Stimulated activated CD4-positive, alpha-beta T cell treated with anti-CD3 and anti-CD28 coated beads, Interleukin-4, amount 100 ng/mL, for 24 hours (primary cell): ENCODE measurements at regions not wholly inside any gene's neighbourhood (a gene's known extent, or its start where the extent isn't known, plus 50 kb on each side); places are given as distances from the start of the nearest gene placed in this dataset.
"Not testable (repeated sequence)": the region's sequence is repeated elsewhere in the genome, so short reads cannot be mapped to it uniquely, and the experiment has no call there.

ENCODE experiments used
- DNase-seq: peaks from one replicate; pipeline ENCODE4 v3.0.0-alpha.2; 2020

DNA sequence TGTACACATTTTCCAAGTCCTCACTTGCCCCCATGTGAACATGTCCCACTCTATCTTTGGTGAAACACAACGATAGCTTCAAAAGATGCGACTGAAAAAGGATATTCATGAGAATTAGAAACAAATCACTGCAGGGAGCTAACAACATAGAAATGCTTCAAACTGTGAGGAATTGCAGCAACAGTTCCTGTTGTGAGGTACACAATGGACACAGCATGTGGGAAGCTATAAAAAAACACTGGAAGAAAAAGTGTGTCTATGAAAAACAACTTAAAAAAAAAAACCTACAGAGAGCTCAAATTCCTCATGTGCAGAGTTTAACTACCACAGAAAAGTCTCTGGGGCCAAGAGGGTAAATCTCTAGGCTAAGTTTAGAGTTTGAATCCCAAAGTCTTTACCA is 51.6 kb upstream of the BLTP1 start:
- no peak for DNase-seq

GRCh38 chr4:122099896-122100295 is 52.2 kb upstream of the BLTP1 start:
- DNase-seq = no peak

- DNase-seq = no peak
Observed at GRCh38 chr4:122091836-122092405, 60.2 kb upstream of the BLTP1 start.

DNA sequence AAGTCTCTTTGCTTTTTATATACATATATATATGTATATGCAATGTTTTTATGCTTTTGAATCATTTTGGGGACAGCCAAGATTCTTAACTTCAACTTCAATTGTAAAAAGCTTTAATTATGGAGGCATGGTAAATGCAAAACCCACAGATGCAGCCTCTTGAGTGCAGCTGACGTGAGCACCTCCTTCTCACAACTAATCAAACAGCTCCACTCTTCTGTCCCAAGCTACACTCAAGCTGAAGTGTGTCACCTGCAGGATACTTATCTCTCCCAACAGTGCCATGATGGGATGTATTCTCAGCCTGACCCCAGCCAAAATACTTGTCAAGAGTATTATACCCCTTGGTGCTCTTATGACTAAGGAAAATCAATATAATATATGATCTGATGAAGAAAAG is 60.7 kb upstream of the BLTP1 start:
- DNase-seq = no peak

DNA sequence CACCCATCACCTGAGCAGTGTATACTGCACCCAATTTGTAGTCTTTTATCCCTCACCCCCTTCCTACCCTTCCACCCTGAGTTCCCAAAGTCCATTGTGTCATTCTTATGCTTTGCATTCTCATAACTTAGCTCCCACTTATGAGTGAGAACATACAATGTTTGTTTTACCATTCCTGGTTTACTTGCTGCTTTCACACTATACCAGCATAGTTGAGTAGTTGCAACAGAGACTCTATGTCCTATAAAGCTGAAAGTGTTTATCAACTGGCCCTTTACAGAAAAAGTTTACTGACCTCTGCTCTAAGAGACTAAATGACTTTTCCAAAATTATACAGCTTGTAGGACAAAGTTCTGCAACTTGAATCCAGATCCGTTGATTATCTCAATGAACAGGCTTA is 61.1 kb upstream of the BLTP1 start:
- DNase-seq = no peak

- DNase-seq = no peak
Observed at GRCh38 chr4:122086338-122087065, 65.6 kb upstream of the BLTP1 start.

- DNase-seq = no peak
Observed at GRCh38 chr4:122083989-122084388, 68.1 kb upstream of the BLTP1 start.

DNA sequence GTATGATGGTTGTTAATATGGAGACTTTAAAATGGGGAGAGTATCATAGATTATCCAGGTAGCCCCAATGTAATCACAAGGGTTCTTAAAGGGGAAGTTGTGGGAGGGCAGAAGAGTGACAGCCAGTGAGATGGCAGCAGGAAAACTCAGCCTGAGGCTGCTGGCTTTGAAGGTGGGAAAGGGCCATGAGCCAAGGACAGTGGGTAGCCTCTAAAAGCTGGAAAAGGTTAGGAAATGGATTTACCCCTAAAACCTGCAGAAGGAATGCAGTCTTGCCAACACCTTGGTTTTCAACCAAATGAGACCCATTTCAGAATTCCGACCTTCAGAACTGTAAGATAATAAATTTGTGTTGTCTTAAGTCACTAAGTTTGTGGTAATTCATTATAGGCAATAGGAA is 68.8 kb upstream of the BLTP1 start:
- DNase-seq = no peak

- DNase-seq = no peak
Observed at GRCh38 chr4:122082661-122083060, 69.5 kb upstream of the BLTP1 start.

- not testable (repeated sequence) for DNase-seq
Observed at GRCh38 chr4:122077653-122078052, 74.5 kb upstream of the BLTP1 start.

DNA sequence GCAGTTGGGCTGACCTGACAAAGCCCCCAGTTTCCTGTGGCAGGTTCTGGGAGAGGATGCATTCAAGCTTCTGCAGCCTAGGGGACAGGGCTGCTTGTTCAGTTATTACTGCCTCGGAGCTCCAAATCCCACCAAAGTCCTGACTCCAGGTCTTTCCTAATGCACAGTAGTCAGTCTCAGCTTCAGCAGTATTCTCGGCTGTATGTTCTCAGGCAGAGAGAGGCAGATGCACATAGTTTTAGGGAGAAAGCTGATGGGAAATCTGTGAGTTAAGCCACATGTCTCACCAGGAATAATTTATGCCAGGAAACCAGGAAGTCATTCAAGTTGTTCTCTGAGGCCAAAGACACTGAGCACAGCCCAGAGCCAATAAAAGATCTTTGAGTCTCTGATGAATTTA is 75.3 kb upstream of the BLTP1 start:
- DNase-seq = not testable (repeated sequence)

- DNase-seq = no peak
Observed at GRCh38 chr4:122073615-122074014, 78.5 kb upstream of the BLTP1 start.

GRCh38 chr4:122065915-122066314 is 86.2 kb upstream of the BLTP1 start:
- DNase-seq = no peak

DNA sequence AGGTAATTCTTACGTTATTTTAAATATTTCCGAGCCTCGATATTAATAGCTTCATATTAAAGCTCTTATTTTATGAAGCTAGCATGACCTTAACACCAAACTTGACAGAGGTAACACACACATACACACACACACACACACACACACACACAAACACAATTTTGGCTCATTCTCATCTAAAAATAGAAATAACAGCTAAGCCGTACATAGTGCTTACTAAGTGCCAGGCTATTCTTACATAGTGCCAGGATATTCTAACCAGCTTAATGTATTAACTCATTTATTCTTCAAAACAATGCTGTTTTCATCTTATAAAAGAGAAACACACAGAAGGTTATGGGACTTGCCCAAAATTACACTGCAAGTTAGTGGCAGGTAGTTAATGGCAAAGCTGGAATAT is 87.0 kb upstream of the BLTP1 start:
- no peak for DNase-seq

GRCh38 chr4:122053186-122053585 is 98.9 kb upstream of the BLTP1 start:
- no peak for DNase-seq

DNA sequence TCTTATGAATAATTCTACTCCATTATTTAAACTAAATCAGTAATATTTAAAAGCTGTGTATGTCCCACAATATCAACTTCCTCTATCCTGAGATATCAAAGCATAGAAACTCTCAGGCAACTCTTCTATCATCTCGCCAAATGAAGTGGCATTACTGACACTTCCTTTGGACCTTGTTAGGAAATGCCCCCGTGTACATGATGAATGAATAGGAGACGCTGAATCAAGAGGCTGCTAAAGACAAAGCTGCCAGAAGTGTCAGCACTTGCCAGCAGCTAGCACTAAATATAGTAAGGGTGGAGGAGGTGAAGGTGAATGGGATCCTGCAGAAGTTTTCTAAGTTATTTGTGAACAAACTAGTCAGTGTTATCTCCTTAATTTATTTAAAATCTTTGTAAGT is 99.5 kb upstream of the BLTP1 start:
- no peak for DNase-seq

DNA sequence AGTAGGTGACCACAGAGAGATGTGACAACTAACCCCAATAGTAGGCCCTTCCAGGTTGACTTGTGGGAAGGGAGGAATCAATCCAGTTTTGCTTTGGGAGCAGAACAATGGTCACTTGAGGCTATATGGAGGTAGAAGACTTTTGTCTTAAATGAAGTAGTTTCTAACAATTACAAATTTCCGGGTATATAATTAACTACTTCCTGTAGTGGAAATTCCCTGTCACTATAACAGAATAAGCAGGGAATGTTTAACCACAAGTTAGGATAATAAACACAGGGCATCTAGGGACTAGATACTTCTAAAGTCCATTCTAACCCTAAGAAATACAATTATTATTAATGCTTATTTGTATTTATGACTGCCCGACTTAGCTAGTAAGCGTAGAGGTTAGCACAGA is 99.0 kb upstream of the TRPC3 start:
- DNase-seq = no peak

- DNase-seq = no peak
Observed at GRCh38 chr4:122047456-122048425, 95.9 kb upstream of the TRPC3 start.

GRCh38 chr4:122046255-122046654 is 94.4 kb upstream of the TRPC3 start:
- DNase-seq = no peak

DNA sequence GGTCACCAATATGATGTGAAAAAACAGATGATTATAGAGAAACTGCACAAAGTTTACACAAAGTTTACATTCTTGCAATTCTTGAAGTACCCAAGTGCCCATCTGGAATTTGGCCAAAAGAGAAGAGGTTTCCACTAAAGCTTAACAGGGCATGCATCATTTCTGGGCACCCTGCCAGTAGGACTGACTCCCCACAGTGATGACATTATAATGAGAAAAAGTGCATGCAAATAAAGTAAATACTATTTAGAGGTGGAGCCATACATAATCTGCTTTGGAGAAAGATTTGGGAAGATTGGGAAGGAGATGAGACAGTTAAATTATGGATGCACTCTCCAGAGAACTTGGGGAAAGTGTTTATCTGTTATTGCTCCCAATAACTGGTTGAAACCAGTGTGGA is 93.7 kb upstream of the TRPC3 start:
- no peak for DNase-seq

DNA sequence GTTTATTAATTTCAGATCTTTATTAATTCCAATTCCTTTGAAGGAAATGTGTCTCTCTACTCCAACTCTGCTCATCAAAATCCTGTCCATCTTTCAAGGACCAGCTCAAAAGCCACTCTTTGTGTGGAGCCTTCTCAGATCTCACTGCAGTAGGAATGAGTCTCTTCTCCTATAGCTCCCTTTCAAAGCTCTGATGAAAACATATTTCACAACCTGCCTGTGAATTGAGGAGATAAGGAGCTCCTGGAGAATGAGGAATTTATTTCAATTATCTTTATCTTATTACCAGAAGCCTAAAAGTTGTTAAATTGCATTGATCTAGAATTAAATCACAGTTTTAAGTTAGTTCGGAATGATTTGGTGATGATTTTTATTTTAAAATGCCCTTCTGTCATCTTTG is 92.6 kb upstream of the TRPC3 start:
- DNase-seq = no peak

DNA sequence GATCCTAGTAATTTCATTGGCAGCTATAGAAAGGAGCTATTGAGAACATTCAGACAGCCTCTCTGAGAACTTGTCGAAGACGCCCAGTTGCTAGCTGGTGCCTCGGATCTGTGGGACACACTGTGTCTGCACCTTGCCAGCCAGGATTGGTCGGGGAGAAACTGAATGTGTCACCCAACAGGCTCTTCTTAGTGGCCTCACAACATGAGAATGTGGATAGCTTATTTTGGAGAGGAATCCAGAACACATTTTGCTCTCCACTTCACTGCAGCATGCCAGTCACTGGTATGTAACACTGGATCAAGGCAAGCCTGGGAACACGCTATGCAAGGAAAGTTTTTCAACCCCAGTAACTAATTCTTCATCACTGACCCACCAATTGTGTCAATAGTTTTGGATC is 89.5 kb upstream of the TRPC3 start:
- no peak for DNase-seq

DNA sequence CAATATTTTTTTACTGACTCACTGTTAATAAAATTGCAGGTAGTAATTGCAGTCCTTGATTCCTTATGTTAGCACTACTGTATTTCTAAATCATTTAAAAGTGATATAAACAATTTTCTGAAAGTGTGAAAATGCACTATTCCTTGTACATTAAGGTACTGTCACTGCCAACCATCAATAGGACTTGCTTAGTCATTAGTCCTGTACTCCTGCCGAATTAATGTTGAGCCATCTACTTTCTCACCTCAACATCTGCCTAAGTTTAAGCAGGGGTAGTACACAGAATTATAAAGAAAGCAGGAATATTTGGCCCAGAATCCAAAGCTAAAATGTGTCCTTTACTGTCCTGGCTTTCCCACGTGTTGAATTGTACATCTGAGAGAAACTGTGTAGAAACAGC is 87.0 kb upstream of the TRPC3 start:
- DNase-seq = no peak

DNA sequence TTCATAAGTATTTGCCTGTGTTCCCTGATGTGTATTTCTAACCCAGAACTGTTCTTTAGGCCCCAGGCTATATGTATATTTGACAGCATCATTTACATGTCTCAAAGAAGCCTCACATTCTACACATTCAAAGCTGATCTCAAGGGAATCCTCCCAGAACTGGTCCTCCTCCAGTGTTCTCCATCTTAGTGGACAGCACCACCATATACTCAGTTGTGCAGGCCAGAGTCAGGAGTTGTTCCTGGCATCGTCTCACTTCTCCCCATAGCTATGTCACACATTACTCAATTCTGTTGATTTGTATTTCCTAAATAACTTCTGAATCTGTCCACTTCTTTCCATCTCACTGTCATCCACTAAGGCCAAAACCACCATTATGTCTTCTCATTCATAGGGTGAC is 82.8 kb upstream of the TRPC3 start:
- DNase-seq = no peak
